Brain microvascular endothelial cell (primary cell): ENCODE measurements at regions not wholly inside any gene's neighbourhood (a gene's known extent, or its start where the extent isn't known, plus 50 kb on each side); places are given as distances from the start of the nearest gene placed in this dataset.
"Not testable (repeated sequence)": the region's sequence is repeated elsewhere in the genome, so short reads cannot be mapped to it uniquely, and the experiment has no call there.

Experiments used
- DNase-seq: peaks from one replicate; pipeline ENCODE4 v3.0.0-alpha.2; 2020
- H3K27ac ChIP-seq: fragments of 250-450 bp; sonication (Bioruptor Pico); 2 replicates; pipeline ENCODE4 v1.5.1; 2020; ENCODE audit warnings: mild to moderate bottlenecking, moderate library complexity
- H3K27me3 ChIP-seq: fragments of 250-450 bp; sonication (Bioruptor Pico); replicated peaks from 2 replicates; pipeline ENCODE4 v1.5.1; 2020; ENCODE audit warnings: mild to moderate bottlenecking
- H3K36me3 ChIP-seq: fragments of 250-450 bp; sonication (Bioruptor Pico); replicated peaks from 2 replicates; pipeline ENCODE4 v1.5.1; 2020; ENCODE audit warnings: mild to moderate bottlenecking
- H3K4me3 ChIP-seq: 2 replicates; pipeline ENCODE4 v1.5.1; 2011; ENCODE audit warnings: low read depth, mild to moderate bottlenecking, control low read depth, low read length, moderate library complexity
- CTCF ChIP-seq: IDR thresholded peaks from 2 replicates; pipeline ENCODE4 v1.5.1; 2011; ENCODE audit warnings: low read depth, mild to moderate bottlenecking, moderate library complexity, low read length, control low read depth, inconsistent platforms; ENCODE audit errors: missing control alignments
- in situ Hi-C: cut with HindIII; loops from 2 replicates; pipeline ENCODE4 v1.10.0; 2017; ENCODE audit warnings: low sequenced_read_pairs, low pct_ligation_motif_present

- Histone ChIP-seq H3K4me3 (no peak overlapping the region), H3K27ac (no peak overlapping the region), H3K27me3 (no peaks in the 10 kb centered on the region), H3K36me3 (no peaks in the 10 kb centered on the region)
- DNase-seq, result no peak
- in situ Hi-C loops, result no loop called here
- no peak for TF ChIP-seq CTCF
Observed at GRCh38 chr3:191682961-191683360, 222.0 kb downstream of the PYDC2 start.

- in situ Hi-C loops, result no loop called here
- Histone ChIP-seq H3K27me3 (no peaks in the 10 kb centered on the region), H3K36me3 (no peaks in the 10 kb centered on the region), H3K27ac (no peak overlapping the region), H3K4me3 (no peak overlapping the region)
- TF ChIP-seq CTCF, result no peak
- no peak for DNase-seq
Observed at GRCh38 chr3:191686626-191687025, 225.7 kb downstream of the PYDC2 start.

GRCh38 chr3:191688756-191689433 lies 227.9 kb downstream of the PYDC2 start:
- TF ChIP-seq CTCF, result no peak
- in situ Hi-C loops, result no loop called here
- Histone ChIP-seq H3K27me3 (no peaks in the 10 kb centered on the region), H3K27ac (no peak overlapping the region), H3K36me3 (no peaks in the 10 kb centered on the region), H3K4me3 (no peak overlapping the region)
- DNase-seq, result no peak

- H3K27me3 ChIP-seq, H3K27ac ChIP-seq, H3K4me3 ChIP-seq, in situ Hi-C loops, H3K36me3 ChIP-seq, DNase-seq: not testable (repeated sequence)
Observed at GRCh38 chr3:191691184-191691583, 230.2 kb downstream of the PYDC2 start.

GRCh38 chr3:191695131-191695814 lies 234.3 kb downstream of the PYDC2 start:
- in situ Hi-C loops, result no loop called here
- no peak overlapping the region for H3K27ac ChIP-seq
- TF ChIP-seq CTCF, result no peak
- H3K36me3 ChIP-seq, result no peaks in the 10 kb centered on the region
- no peaks in the 10 kb centered on the region for H3K27me3 ChIP-seq
- no peak for DNase-seq
- H3K4me3 ChIP-seq, result no peak overlapping the region

- DNase-seq, result no peak
- Histone ChIP-seq H3K27me3 (no peaks in the 10 kb centered on the region), H3K27ac (no peak overlapping the region), H3K4me3 (no peak overlapping the region), H3K36me3 (no peaks in the 10 kb centered on the region)
- no peak for TF ChIP-seq CTCF
- in situ Hi-C loops, result no loop called here
Observed at GRCh38 chr3:191695815-191696153, 234.8 kb downstream of the PYDC2 start.
